Effector memory CD8-positive, alpha-beta T cell (primary cell): ENCODE measurements at regions not wholly inside any gene's neighbourhood (a gene's known extent, or its start where the extent isn't known, plus 50 kb on each side); places are given as distances from the start of the nearest gene placed in this dataset.

Experiments
- ATAC-seq: fragments of 150-1000 bp; cut with Tn5 transposase; replicated peaks from 2 replicates; pipeline ENCODE4 v1.10.0; 2021; ENCODE audit warnings: mild to moderate bottlenecking, moderate library complexity
- DNase-seq, 3 experiments: peaks; one replicate each; pipeline ENCODE4 v3.0.0; 2021
- H3K27ac Mint-ChIP-seq, 2 donors: one replicate each; pipeline ENCODE4 v1.8.0; 2022; ENCODE audit warnings: mild to moderate bottlenecking in 2 of 2, mixed read lengths in 2 of 2, moderate library complexity in 2 of 2
- H3K27me3 Mint-ChIP-seq, 2 donors: one replicate each; pipeline ENCODE4 v1.8.0; 2022; ENCODE audit warnings: mixed read lengths in 2 of 2
- H3K36me3 Mint-ChIP-seq: one replicate; pipeline ENCODE4 v1.8.0; 2022; ENCODE audit warnings: mild to moderate bottlenecking, moderate library complexity, mixed read lengths; ENCODE audit not compliant: insufficient read depth
- H3K4me1 Mint-ChIP-seq, 2 donors: one replicate each; pipeline ENCODE4 v1.8.0; 2022; ENCODE audit warnings: low read depth in 2 of 2, mixed read lengths in 2 of 2
- H3K4me3 Mint-ChIP-seq, 2 donors: one replicate each; pipeline ENCODE4 v1.8.0; 2022; ENCODE audit warnings: mild to moderate bottlenecking in 2 of 2, mixed read lengths in 2 of 2, moderate library complexity in 2 of 2
- H3K9me3 Mint-ChIP-seq, 2 donors: one replicate each; pipeline ENCODE4 v1.8.0; 2022; ENCODE audit warnings: mixed read lengths in 2 of 2

DNA sequence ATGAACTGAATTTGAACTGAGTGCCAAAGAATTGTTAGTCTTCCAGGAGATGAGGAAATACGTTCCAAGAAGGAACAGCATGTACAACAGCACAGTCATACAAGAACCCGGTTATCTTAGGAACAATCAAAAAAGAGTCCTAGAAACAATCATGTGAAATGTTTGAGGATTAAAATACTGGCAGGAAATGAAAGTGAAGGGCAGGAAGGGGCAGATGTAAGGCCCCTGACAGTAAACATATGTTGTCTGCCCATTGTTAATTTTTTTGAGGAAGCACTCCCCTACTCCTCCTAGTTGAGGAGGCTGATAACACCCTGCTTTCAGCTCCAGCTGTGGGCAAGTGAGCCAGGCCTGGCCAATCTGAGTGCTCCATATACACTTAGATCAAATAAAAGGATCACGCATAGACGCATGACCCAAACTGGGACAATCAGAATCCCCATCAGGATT is 220.9 kb downstream of the HACE1 start:
- Mint-ChIP-seq H3K36me3 (no peaks in the 10 kb centered on the region), H3K4me3 (no peak overlapping the region), H3K4me1 (no peaks in the 10 kb centered on the region), H3K27ac (no peak overlapping the region), H3K27me3 (no peaks in the 10 kb centered on the region), H3K9me3 (no peaks in the 10 kb centered on the region)
- DNase-seq, result no peak
- ATAC-seq, result no peak

DNA sequence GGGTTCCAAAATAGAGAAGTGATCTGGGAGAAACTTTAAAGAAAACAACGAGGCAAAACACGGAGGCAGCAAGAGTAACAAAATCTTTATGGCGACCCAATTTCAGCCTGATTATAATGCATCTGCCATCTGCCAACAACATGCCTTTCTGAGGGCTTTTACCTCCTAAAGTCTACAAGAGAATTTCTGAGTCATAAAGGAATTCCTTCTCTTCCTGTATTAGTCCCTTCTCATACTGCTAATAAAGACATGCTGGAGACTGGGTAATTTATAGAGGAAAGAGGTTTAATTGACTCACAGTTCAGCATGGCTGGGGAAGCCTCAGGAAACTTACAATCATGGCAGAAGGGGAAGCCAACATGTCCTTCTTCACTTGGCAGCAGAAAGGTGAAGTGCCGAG is 226.6 kb downstream of the HACE1 start:
- Mint-ChIP-seq H3K27me3 (peaks cover 0 to 20% of the 10 kb centered on the region in 2 donors), H3K4me1 (no peaks in the 10 kb centered on the region), H3K9me3 (no peaks in the 10 kb centered on the region), H3K27ac (no peak overlapping the region), H3K36me3 (no peaks in the 10 kb centered on the region), H3K4me3 (no peak overlapping the region)
- ATAC-seq (no peak), DNase-seq (no peak)

DNA sequence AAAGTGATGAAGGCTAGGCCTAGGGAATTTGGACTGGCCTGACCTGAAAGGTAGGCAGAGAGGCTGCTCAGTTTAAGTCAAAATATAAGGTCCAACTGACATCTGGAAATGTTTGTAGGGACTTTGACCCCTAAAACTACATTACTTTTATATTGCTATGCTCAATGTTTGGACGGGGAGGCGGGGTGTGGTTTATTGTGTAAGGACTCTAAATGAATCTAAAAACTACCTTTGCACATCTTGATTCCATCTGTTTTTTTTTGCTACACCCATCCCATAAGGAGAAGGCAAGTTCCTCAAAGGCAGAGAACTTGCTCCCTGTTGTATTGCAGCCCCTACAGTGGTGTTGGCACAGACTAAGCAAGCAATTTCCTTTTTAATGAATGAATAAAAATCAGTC is 227.1 kb downstream of the HACE1 start:
- ATAC-seq (no peak), DNase-seq (no peak)
- no peaks in the 10 kb centered on the region for H3K36me3 Mint-ChIP-seq
- peaks cover under 1 to 20% of the 10 kb centered on the region in 2 donors for H3K27me3 Mint-ChIP-seq
- H3K4me3 Mint-ChIP-seq, result no peak overlapping the region
- no peaks in the 10 kb centered on the region for H3K4me1 Mint-ChIP-seq
- no peaks in the 10 kb centered on the region for H3K9me3 Mint-ChIP-seq
- H3K27ac Mint-ChIP-seq, result no peak overlapping the region

GRCh38 chr6:104630955-104631354 is 228.8 kb downstream of the HACE1 start:
- Mint-ChIP-seq H3K4me3 (no peak overlapping the region), H3K36me3 (no peaks in the 10 kb centered on the region), H3K4me1 (no peaks in the 10 kb centered on the region), H3K9me3 (no peaks in the 10 kb centered on the region), H3K27ac (no peak overlapping the region), H3K27me3 (peaks cover 13 to 20% of the 10 kb centered on the region in 2 donors)
- no peak for DNase-seq
- ATAC-seq, result no peak

DNA sequence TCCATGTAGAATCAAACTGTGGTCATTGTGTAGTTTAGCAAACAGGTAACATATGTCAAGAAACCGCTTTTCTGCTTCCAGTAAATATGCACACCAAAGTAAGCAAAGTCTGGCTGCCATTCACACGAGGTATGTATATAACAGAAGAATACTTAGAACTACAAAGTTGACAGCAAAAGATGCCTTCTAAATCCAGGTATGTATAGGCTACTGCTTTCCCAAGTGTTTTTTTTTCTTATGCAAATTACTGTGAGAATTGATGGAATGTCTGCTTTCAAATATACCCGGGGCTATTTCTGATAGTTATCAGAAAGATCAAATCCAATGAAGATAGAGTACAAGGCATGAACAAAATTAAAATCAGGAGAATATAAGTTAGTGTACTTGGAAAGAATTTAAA is 229.2 kb downstream of the HACE1 start:
- H3K9me3 Mint-ChIP-seq, result no peaks in the 10 kb centered on the region
- no peak for ATAC-seq
- H3K27ac Mint-ChIP-seq, result no peak overlapping the region
- no peaks in the 10 kb centered on the region for H3K36me3 Mint-ChIP-seq
- no peaks in the 10 kb centered on the region for H3K4me1 Mint-ChIP-seq
- H3K4me3 Mint-ChIP-seq, result no peak overlapping the region
- DNase-seq, result no peak
- peaks cover 18 to 22% of the 10 kb centered on the region in 2 donors for H3K27me3 Mint-ChIP-seq

GRCh38 chr6:104629826-104630225 is 229.9 kb downstream of the HACE1 start:
- ATAC-seq, result no peak
- H3K27me3 Mint-ChIP-seq, result peaks cover 24 to 26% of the 10 kb centered on the region in 2 donors
- H3K4me1 Mint-ChIP-seq, result no peaks in the 10 kb centered on the region
- DNase-seq, result no peak
- H3K27ac Mint-ChIP-seq, result no peak overlapping the region
- no peaks in the 10 kb centered on the region for H3K36me3 Mint-ChIP-seq
- H3K9me3 Mint-ChIP-seq, result no peaks in the 10 kb centered on the region
- H3K4me3 Mint-ChIP-seq, result no peak overlapping the region

DNA sequence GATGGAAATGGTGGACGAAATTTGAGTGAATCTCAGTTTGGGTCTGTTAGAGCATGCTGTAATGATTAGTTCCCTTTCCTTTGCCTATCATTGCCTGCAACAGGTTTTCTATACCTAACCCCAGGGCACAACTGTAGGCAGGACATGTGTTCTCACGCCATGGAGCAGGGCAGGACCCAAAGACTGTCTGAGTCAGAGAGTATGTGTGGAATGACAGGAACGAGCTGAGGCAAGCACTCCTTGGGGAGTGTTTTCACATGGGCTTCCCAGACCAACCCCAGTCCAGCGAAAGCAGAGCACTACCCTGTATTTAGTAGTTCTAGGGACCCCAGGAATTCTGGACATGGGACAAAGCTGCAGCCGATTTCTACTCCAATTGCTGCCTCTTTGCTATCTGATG is 234.2 kb downstream of the HACE1 start:
- Mint-ChIP-seq H3K27ac (no peak overlapping the region), H3K4me1 (peaks cover 5 to 6% of the 10 kb centered on the region in 2 donors), H3K27me3 (peaks cover 17 to 24% of the 10 kb centered on the region in 2 donors), H3K4me3 (no peak overlapping the region), H3K36me3 (no peaks in the 10 kb centered on the region), H3K9me3 (no peaks in the 10 kb centered on the region)
- DNase-seq (no peak), ATAC-seq (no peak)

DNA sequence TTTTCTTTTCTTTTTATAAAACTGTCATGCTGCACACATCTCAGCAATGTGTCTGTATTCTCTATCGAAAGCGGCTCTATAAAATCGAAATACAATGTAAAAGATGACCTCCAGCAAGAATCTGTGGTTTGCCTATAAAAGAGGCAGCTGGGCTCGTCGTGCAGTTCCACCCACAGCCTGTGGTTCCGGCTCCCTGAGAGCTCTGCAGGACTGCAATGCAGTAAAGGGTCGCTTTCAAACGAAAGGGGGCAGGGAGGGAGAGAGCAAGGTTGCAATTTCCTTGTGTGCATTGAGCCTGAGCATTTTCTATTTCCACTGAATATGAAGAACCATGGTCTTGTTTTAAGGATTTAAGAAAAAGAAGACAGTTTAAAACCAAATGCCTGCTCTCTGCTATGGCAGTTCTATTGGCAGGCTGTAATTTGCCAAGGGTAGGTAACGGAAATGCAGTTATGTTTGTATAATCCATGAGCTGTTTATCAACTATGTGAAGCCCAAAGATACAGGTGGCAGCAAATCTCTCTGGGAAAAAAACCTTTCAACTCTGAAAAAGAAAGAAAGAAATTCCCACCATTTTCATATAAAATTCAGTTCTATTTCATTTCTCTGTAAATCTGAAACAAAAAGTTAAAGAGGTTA is 236.5 kb downstream of the HACE1 start:
- Mint-ChIP-seq H3K9me3 (no peaks in the 10 kb centered on the region), H3K27ac (peak overlapping the region in 1 of 2 donors; percentile 53), H3K4me3 (peak overlapping the region in 1 of 2 donors; percentile 53), H3K27me3 (peaks cover 6 to 24% of the 10 kb centered on the region in 2 donors), H3K4me1 (peaks cover 5 to 6% of the 10 kb centered on the region in 2 donors), H3K36me3 (no peaks in the 10 kb centered on the region)
- DNase-seq, result no peak
- ATAC-seq, result peak; percentile 58

GRCh38 chr6:104621396-104621795 is 238.3 kb downstream of the HACE1 start:
- ATAC-seq, result no peak
- Mint-ChIP-seq H3K9me3 (no peaks in the 10 kb centered on the region), H3K27ac (no peak overlapping the region), H3K4me1 (peaks cover 5 to 6% of the 10 kb centered on the region in 2 donors), H3K36me3 (no peaks in the 10 kb centered on the region), H3K4me3 (no peak overlapping the region), H3K27me3 (peaks cover 6 to 14% of the 10 kb centered on the region in 2 donors)
- DNase-seq, result no peak

DNA sequence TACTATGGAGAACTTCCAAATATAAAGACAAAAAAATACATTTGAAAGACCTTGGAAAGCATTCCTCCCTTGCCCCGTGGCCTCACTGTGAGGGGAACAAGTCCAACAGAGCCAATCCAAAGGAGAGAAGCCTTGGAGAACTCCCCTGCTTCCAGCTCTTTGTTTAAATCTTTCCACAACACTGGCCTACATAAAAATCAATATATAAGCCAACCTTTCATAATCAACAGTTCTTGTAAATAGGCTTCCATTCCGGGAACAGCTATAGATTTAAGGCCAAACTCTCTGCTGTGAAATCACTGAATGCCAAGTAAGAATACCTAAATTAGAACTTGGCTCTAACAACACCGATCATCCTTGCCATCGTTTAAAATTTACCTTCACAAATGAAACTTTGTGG is 242.1 kb downstream of the HACE1 start:
- H3K27me3 Mint-ChIP-seq, result peaks cover 0 to 11% of the 10 kb centered on the region in 2 donors
- no peak for ATAC-seq
- H3K4me3 Mint-ChIP-seq, result no peak overlapping the region
- no peak overlapping the region for H3K27ac Mint-ChIP-seq
- H3K9me3 Mint-ChIP-seq, result no peaks in the 10 kb centered on the region
- peaks cover 0 to 3% of the 10 kb centered on the region in 2 donors for H3K4me1 Mint-ChIP-seq
- no peak for DNase-seq
- no peaks in the 10 kb centered on the region for H3K36me3 Mint-ChIP-seq

DNA sequence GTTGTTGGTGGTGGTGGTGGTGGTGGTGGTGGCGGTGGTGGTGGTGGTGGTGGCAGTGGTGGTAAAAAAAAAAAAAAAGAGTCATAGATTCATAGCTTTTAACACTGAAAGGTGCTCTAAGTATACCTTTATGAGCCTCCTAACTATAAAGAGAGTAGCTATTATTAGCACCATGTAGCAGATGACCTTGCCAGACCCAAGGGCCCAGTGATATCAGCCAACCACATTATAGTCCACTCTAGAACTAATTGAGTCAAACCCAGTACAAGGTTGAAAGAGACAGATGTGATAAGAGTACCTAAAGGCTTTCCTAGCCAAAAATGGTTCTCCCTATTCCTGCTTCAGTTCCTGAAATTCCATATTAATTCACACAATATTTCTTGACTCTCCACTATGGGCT is 245.3 kb downstream of the HACE1 start:
- peaks cover 0 to 3% of the 10 kb centered on the region in 2 donors for H3K4me1 Mint-ChIP-seq

DNA sequence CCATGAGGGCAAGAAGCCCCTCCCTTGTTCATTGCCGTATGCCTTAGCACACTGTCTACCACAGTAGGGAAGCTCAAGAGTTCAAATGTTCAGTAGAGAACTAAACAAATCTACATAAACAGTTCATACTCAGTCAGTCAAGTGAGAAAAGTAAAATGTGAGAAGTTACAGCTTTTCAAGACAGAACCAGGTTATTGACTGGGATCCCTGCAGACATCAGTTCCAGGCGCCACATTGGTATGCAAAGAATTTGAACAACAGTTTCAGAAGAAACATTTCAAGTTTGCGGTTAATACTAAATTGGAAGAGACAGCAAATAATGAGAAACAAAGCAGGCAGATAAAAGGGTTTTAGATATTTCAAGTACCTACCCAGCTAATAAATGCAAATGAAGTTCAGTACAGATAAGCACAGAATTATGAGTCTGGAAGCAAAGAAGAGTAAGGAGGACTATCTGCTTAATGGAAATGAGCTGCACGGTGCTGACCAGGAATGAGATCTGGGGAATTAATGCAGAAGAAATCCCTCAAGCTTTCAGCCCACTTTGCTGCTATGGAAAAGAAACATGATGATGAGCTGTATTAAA is 246.2 kb downstream of the HACE1 start:
- H3K36me3 Mint-ChIP-seq, result no peaks in the 10 kb centered on the region
- peaks cover 0 to 3% of the 10 kb centered on the region in 2 donors for H3K4me1 Mint-ChIP-seq
- H3K27me3 Mint-ChIP-seq, result peaks cover 0 to 17% of the 10 kb centered on the region in 2 donors
- DNase-seq (no peak), ATAC-seq (no peak)
- H3K9me3 Mint-ChIP-seq, result no peaks in the 10 kb centered on the region
- no peak overlapping the region for H3K4me3 Mint-ChIP-seq
- H3K27ac Mint-ChIP-seq, result no peak overlapping the region

More for the DNA sequence above, 245.3 kb downstream of the HACE1 start:
- DNase-seq (no peak), ATAC-seq (no peak)
- Mint-ChIP-seq H3K27ac (no peak overlapping the region), H3K4me3 (no peak overlapping the region), H3K36me3 (no peaks in the 10 kb centered on the region), H3K9me3 (no peaks in the 10 kb centered on the region), H3K27me3 (peaks cover 0 to 17% of the 10 kb centered on the region in 2 donors)

DNA sequence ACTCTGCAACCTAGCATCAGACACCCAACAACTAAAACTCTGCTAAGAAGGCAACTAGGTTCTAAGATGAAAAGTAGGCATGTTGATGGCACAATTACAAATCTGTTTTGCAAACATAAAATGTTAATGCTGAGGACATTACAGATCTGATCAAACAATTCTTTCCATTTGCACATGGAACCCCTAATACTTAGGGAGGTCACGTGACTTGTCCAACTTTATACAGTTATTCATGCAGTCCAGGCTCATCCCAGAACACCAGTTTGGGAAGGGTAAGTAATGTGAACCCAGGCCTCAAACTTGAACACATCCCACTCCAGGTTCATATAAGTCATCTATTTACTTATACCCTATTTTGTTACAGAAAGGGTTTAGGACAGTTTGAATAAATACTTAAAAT is 247.2 kb downstream of the HACE1 start:
- ATAC-seq, result no peak
- no peak for DNase-seq
- no peak overlapping the region for H3K27ac Mint-ChIP-seq
- H3K4me3 Mint-ChIP-seq, result no peak overlapping the region
- H3K4me1 Mint-ChIP-seq, result peaks cover 0 to 3% of the 10 kb centered on the region in 2 donors
- H3K27me3 Mint-ChIP-seq, result peaks cover 0 to 17% of the 10 kb centered on the region in 2 donors
- H3K9me3 Mint-ChIP-seq, result no peaks in the 10 kb centered on the region
- no peaks in the 10 kb centered on the region for H3K36me3 Mint-ChIP-seq

DNA sequence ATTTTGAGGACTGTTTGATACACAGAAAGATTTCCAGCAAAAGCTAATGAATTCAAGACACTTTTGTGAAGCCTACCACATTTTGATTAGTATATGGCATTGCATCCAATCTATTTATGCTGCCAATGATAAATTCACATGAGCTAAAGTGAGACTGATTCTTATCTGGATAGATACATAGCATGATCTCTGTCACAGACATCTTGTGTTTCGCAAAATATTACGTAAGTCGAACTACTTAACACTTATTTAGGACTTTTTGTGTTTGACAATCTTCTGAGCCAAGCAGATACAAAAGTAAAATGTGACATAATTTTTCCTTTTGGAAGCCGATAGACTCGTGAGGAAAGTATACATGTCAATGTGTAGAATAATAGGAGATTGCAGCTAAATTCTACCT is 251.6 kb downstream of the HACE1 start:
- H3K27me3 Mint-ChIP-seq, result peaks cover 0 to 5% of the 10 kb centered on the region in 2 donors

More for the DNA sequence above, 251.6 kb downstream of the HACE1 start:
- Mint-ChIP-seq H3K4me3 (no peak overlapping the region), H3K4me1 (no peaks in the 10 kb centered on the region), H3K9me3 (no peaks in the 10 kb centered on the region), H3K36me3 (no peaks in the 10 kb centered on the region), H3K27ac (no peak overlapping the region)
- DNase-seq, result no peak
- no peak for ATAC-seq
